Mucosa of descending colon (tissue), 3 donors: ENCODE measurements at regions not wholly inside any gene's neighbourhood (a gene's known extent, or its start where the extent isn't known, plus 50 kb on each side); places are given as distances from the start of the nearest gene placed in this dataset.
A peak's percentile ranks its signal among the peaks of the same experiment; 100 is the strongest.

Experiments used
- ATAC-seq: fragments of 200-7000 bp; cut with Tn5 transposase; one replicate; pipeline ENCODE4 v1.9.1; 2020; ENCODE audit warnings: mild to moderate bottlenecking, moderate library complexity
- DNase-seq, 3 donors: peaks; one replicate each; pipeline ENCODE4 v3.0.0-alpha.2; 2020
- H3K36me3 ChIP-seq: fragments of 200-600 bp; one replicate; pipeline ENCODE4 v1.8.0; 2021; ENCODE audit warnings: low read depth, mild to moderate bottlenecking
- H3K4me1 ChIP-seq: fragments of 200-600 bp; one replicate; pipeline ENCODE4 v1.8.0; 2021; ENCODE audit warnings: low read depth, mild to moderate bottlenecking
- H3K4me3 ChIP-seq: fragments of 200-600 bp; one replicate; pipeline ENCODE4 v1.8.0; 2021; ENCODE audit warnings: mild to moderate bottlenecking
- H3K9me3 ChIP-seq: fragments of 200-600 bp; one replicate; pipeline ENCODE4 v1.8.0; 2021; ENCODE audit warnings: mild to moderate bottlenecking
- intact Hi-C, 2 donors: fragments of 100-400 bp; cut with DNase I in 1 of 2; cut with micrococcal nuclease in 1 of 2; formaldehyde crosslinking; loops; one replicate each; pipeline versions ENCODE4 v1.11.0 to v1.11.1; 2022; cut with DNase I, micrococcal nuclease
- TF ChIP-seq, protein P1 (sequence below): fragments of 200-600 bp; IDR thresholded peaks from one replicate; pipeline ENCODE4 v1.8.0; 2022; ENCODE audit warnings: antibody characterized with exemption, mild to moderate bottlenecking
- donor health status: DM: no; HTN: no; CAD: no; lungs with moderate emphysema.
- donor health status: DM: no; HTN: no; CAD: no.
- donor health status: DM: no; HTN: yes; CAD: no.

DNA sequence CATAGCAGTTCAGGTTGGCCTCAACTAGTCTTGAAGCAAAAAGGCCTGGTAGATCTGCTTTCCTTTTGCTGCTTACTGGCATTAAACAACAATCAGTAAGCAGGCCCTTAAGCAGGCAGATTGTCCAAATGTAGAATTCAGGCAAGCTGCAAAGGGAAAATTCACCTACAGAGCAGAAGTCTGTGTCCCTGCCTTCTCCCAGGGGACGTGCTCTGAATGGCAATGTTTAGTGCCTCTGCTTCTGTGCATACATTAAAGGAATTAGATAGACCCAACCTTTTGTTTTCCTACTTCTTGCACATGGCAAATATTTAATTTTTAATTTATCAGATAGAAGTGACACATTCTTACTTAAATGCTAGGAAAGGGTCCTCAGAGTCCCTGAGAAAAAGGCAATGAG is 328.8 kb upstream of the PIK3R1 start:
- TF ChIP-seq, protein P1, sequence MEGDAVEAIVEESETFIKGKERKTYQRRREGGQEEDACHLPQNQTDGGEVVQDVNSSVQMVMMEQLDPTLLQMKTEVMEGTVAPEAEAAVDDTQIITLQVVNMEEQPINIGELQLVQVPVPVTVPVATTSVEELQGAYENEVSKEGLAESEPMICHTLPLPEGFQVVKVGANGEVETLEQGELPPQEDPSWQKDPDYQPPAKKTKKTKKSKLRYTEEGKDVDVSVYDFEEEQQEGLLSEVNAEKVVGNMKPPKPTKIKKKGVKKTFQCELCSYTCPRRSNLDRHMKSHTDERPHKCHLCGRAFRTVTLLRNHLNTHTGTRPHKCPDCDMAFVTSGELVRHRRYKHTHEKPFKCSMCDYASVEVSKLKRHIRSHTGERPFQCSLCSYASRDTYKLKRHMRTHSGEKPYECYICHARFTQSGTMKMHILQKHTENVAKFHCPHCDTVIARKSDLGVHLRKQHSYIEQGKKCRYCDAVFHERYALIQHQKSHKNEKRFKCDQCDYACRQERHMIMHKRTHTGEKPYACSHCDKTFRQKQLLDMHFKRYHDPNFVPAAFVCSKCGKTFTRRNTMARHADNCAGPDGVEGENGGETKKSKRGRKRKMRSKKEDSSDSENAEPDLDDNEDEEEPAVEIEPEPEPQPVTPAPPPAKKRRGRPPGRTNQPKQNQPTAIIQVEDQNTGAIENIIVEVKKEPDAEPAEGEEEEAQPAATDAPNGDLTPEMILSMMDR: no peak
- Histone ChIP-seq H3K4me1 (no peaks in the 10 kb centered on the region), H3K9me3 (no peaks in the 10 kb centered on the region), H3K36me3 (no peaks in the 10 kb centered on the region), H3K4me3 (no peak overlapping the region)
- ATAC-seq: no peak
- DNase-seq: no peak
- intact Hi-C loops: no loop called here

DNA sequence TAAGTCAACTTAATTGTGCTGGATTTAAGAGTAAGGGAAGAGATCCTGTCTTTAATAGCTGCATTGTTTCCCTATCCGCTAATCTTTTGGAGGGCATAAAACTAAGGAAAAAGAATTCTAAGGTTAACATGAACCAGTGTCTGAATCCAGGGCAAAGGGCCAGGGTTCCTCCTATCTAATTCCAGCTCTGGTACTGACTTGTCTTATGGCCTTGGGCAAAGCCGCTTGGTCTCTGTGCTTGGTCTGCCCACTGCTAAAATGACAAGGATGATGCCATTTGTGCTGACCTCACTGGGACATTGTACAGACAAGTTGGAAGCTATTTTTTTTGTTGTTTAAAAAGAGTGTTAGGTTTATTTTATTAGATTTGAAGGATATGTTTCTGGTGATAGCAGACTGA is 334.7 kb upstream of the PIK3R1 start:
- intact Hi-C loops: no loop called here
- no peak for ATAC-seq

DNA sequence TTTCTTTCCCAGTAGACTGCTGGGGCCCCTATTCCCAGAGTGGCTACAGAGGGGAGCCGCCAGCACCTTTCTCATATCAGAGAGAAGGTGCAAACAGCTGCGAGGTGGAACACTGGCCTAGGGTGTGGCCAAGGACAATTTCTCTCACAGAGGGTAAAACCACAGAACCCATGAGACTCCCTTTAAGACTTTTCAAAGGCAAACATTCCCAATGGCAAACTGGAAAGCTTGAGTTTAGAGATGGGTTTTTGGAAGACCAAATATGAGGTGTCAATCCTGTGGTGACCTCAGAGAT is 335.1 kb upstream of the PIK3R1 start:
- no peaks in the 10 kb centered on the region for H3K36me3 ChIP-seq
- no peaks in the 10 kb centered on the region for H3K9me3 ChIP-seq
- H3K4me3 ChIP-seq: no peak overlapping the region
- intact Hi-C loops: no loop called here
- ATAC-seq (peak; percentile 83), DNase-seq (peak; percentile 46 to 68 (median 67))
- TF ChIP-seq, protein P1: no peak
- H3K4me1 ChIP-seq: peaks cover 12% of the 10 kb centered on the region

More for the DNA sequence above, 334.7 kb upstream of the PIK3R1 start:
- TF ChIP-seq, protein P1: no peak
- H3K4me3 ChIP-seq: no peak overlapping the region
- H3K36me3 ChIP-seq: no peaks in the 10 kb centered on the region
- peak in 1 of 3 donors; percentile 30 for DNase-seq
- H3K9me3 ChIP-seq: no peaks in the 10 kb centered on the region
- H3K4me1 ChIP-seq: peaks cover 12% of the 10 kb centered on the region

DNA sequence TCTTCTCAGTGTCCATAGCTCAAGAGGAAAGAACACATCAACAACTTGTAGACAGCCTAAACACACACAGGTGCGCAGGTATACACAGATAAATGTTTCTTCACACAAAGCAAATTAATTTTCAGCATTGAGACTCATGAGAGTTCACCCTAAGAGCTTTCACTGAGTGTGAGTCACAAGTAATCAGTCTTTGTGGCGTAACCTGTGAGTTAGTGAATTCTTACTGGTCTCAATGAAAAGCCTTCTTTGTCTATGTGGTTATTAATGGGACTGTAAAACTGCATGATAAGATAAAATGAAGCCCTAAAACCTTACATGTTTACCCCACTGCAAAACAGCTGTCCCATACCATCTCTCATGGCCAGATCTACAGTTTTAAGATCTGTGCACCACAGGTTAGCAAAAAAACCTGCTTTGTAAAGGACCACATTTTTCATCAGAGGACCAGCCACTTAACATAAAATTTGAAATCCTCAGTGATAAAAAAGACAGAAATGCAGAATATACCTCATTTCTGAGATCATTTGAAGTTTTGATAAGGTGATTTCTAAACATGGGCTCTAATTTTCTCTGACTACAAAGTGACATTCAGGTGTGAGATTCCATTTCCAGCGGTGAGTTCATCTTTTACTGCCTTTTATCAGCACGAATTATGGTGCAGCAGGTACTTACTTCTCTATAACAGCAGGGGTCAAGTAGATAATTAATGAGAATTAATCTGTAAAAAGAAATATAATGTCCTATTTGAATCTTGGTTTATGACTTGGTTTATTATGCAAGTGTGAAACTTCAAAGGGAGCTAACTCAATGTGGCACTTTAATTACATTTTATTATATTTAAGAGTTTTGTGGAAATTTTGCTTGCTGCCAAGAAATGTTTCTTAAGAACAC is 335.7 kb upstream of the PIK3R1 start:
- no peak overlapping the region for H3K4me3 ChIP-seq
- intact Hi-C loops: no loop called here
- no peak for DNase-seq
- ATAC-seq: peak; percentile 77
- no peaks in the 10 kb centered on the region for H3K9me3 ChIP-seq
- no peaks in the 10 kb centered on the region for H3K36me3 ChIP-seq
- TF ChIP-seq, protein P1: no peak
- peaks cover 12% of the 10 kb centered on the region for H3K4me1 ChIP-seq

DNA sequence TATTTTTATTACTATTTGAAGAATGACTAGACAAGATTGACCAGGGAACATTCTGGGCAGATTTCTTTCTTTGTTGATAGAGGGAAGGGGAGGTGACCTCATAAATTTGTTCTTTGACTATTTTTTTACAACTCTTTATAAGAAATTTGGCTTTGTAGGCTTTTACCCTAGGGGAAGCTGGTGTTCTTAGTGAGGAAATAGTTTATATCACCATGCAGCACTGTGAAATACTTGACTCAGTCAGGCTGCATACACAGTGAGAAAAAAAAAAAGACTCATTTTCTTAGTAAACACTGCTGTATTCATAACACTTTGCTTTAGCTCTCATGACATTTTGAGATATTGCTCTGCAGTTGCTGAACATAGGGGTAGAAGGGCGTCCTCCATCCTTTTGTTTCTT is 336.6 kb upstream of the PIK3R1 start:
- H3K4me3 ChIP-seq: no peak overlapping the region
- ATAC-seq: peak; percentile 57
- H3K36me3 ChIP-seq: no peaks in the 10 kb centered on the region
- peaks cover 12% of the 10 kb centered on the region for H3K4me1 ChIP-seq
- intact Hi-C loops: no loop called here
- H3K9me3 ChIP-seq: no peaks in the 10 kb centered on the region
- DNase-seq: no peak
- TF ChIP-seq, protein P1: no peak
